GM23338 (cell line): ENCODE measurements at regions not wholly inside any gene's neighbourhood (a gene's known extent, or its start where the extent isn't known, plus 50 kb on each side); places are given as distances from the start of the nearest gene placed in this dataset.

Experiments used
- CREB1 ChIP-seq: fragments of 250-450 bp; sonication (Bioruptor Pico); IDR thresholded peaks from 2 replicates; pipeline ENCODE4 v1.5.0; 2020; ENCODE audit warnings: low read depth, mild to moderate bottlenecking, moderate library complexity
- ETS1 ChIP-seq: IDR thresholded peaks from 2 replicates; pipeline ENCODE4 v1.6.1; 2016; ENCODE audit warnings: antibody characterized with exemption
- EZH2 ChIP-seq: fragments of 200-600 bp; sonication (generic); IDR thresholded peaks from one replicate; pipeline ENCODE4 v1.8.0; 2017; ENCODE audit warnings: antibody characterized with exemption, mild to moderate bottlenecking, low read depth; ENCODE audit not compliant: unreplicated experiment
- EZH2phosphoT487 ChIP-seq: fragments of 200-600 bp; sonication (generic); IDR thresholded peaks from one replicate; pipeline ENCODE4 v1.8.1; 2018; ENCODE audit warnings: antibody characterized with exemption; ENCODE audit not compliant: unreplicated experiment
- JUNB ChIP-seq: IDR thresholded peaks from one replicate; pipeline ENCODE4 v1.6.1; 2016; ENCODE audit warnings: antibody characterized with exemption; ENCODE audit not compliant: unreplicated experiment
- POLR2AphosphoS5 ChIP-seq: IDR thresholded peaks from 2 replicates; pipeline ENCODE4 v1.6.1; 2016; ENCODE audit warnings: antibody characterized with exemption, low read depth
- STAT1 ChIP-seq: IDR thresholded peaks from one replicate; pipeline ENCODE4 v1.6.1; 2016; ENCODE audit warnings: antibody characterized with exemption; ENCODE audit not compliant: unreplicated experiment
- ZNF114 ChIP-seq: fragments of 250-450 bp; sonication (Bioruptor Pico); IDR thresholded peaks from 2 replicates; pipeline ENCODE4 v1.5.0; 2020; ENCODE audit warnings: mild to moderate bottlenecking, moderate library complexity
- ZNF331 ChIP-seq: fragments of 250-450 bp; sonication (Bioruptor Pico); IDR thresholded peaks from 2 replicates; pipeline ENCODE4 v1.5.0; 2020; ENCODE audit warnings: low read depth, mild to moderate bottlenecking, moderate library complexity
- TF ChIP-seq, protein P1 (sequence below), 2 experiments: fragments of 200-600 bp in 1 of 2; sonication (generic) in 1 of 2; conservative IDR thresholded peaks; 2 replicates each; pipeline versions ENCODE4 v1.5.1 to v1.6.1; 2016 to 2017; ENCODE audit warnings: antibody characterized with exemption in 2 of 2, low read depth in 2 of 2, mild to moderate bottlenecking in 2 of 2, moderate library complexity in 1 of 2
- TF ChIP-seq, protein P2 (sequence below): IDR thresholded peaks from one replicate; pipeline ENCODE4 v1.6.1; 2018; ENCODE audit warnings: antibody characterized with exemption; ENCODE audit not compliant: unreplicated experiment

- TF ChIP-seq, protein P1, sequence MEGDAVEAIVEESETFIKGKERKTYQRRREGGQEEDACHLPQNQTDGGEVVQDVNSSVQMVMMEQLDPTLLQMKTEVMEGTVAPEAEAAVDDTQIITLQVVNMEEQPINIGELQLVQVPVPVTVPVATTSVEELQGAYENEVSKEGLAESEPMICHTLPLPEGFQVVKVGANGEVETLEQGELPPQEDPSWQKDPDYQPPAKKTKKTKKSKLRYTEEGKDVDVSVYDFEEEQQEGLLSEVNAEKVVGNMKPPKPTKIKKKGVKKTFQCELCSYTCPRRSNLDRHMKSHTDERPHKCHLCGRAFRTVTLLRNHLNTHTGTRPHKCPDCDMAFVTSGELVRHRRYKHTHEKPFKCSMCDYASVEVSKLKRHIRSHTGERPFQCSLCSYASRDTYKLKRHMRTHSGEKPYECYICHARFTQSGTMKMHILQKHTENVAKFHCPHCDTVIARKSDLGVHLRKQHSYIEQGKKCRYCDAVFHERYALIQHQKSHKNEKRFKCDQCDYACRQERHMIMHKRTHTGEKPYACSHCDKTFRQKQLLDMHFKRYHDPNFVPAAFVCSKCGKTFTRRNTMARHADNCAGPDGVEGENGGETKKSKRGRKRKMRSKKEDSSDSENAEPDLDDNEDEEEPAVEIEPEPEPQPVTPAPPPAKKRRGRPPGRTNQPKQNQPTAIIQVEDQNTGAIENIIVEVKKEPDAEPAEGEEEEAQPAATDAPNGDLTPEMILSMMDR (conservative IDR thresholded peaks at IDR 0.05; ENCODE audit: low read depth in 2 of 2): no peak
- TF ChIP-seq EZH2: no peak
- TF ChIP-seq, protein P2, sequence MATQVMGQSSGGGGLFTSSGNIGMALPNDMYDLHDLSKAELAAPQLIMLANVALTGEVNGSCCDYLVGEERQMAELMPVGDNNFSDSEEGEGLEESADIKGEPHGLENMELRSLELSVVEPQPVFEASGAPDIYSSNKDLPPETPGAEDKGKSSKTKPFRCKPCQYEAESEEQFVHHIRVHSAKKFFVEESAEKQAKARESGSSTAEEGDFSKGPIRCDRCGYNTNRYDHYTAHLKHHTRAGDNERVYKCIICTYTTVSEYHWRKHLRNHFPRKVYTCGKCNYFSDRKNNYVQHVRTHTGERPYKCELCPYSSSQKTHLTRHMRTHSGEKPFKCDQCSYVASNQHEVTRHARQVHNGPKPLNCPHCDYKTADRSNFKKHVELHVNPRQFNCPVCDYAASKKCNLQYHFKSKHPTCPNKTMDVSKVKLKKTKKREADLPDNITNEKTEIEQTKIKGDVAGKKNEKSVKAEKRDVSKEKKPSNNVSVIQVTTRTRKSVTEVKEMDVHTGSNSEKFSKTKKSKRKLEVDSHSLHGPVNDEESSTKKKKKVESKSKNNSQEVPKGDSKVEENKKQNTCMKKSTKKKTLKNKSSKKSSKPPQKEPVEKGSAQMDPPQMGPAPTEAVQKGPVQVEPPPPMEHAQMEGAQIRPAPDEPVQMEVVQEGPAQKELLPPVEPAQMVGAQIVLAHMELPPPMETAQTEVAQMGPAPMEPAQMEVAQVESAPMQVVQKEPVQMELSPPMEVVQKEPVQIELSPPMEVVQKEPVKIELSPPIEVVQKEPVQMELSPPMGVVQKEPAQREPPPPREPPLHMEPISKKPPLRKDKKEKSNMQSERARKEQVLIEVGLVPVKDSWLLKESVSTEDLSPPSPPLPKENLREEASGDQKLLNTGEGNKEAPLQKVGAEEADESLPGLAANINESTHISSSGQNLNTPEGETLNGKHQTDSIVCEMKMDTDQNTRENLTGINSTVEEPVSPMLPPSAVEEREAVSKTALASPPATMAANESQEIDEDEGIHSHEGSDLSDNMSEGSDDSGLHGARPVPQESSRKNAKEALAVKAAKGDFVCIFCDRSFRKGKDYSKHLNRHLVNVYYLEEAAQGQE: no peak
- no peak for TF ChIP-seq STAT1
- no peak for TF ChIP-seq CREB1 (CRISPR knock-in tag)
- no peak for TF ChIP-seq POLR2AphosphoS5
- no peak for TF ChIP-seq ZNF331 (CRISPR knock-in tag)
- no peak for TF ChIP-seq EZH2phosphoT487
- no peak for TF ChIP-seq JUNB
- no peak for TF ChIP-seq ZNF114
- no peak for TF ChIP-seq ETS1
These were observed 319.1 kb downstream of the C4orf33 start for GRCh38 chr4:129415004-129415403.
